GM12864 (cell line): ENCODE measurements at regions not wholly inside any gene's neighbourhood (a gene's known extent, or its start where the extent isn't known, plus 50 kb on each side); places are given as distances from the start of the nearest gene placed in this dataset.

Experiments
- DNase-seq: peaks from one replicate; pipeline ENCODE4 v3.0.0-alpha.2; 2011; ENCODE audit warnings: low read depth
- H3K4me3 ChIP-seq: 2 replicates; pipeline ENCODE4 v1.5.1; 2011; ENCODE audit warnings: mild to moderate bottlenecking, low read depth, low read length, control low read depth
- CTCF ChIP-seq: IDR thresholded peaks from 2 replicates; pipeline ENCODE4 v1.5.1; 2011; ENCODE audit warnings: low read depth, mild to moderate bottlenecking, moderate library complexity, low read length, control low read depth, inconsistent platforms; ENCODE audit errors: missing control alignments

- TF ChIP-seq CTCF = no peak
- no peak for DNase-seq
- H3K4me3 ChIP-seq = no peak overlapping the region
These were observed 153.0 kb upstream of the PPP2R2D start for GRCh38 chr10:131747791-131748190.

GRCh38 chr10:131748191-131748590 lies 152.6 kb upstream of the PPP2R2D start:
- H3K4me3 ChIP-seq = no peak overlapping the region
- TF ChIP-seq CTCF = no peak
- DNase-seq = no peak

- no peak for DNase-seq
- H3K4me3 ChIP-seq = no peak overlapping the region
These were observed 151.7 kb upstream of the PPP2R2D start for GRCh38 chr10:131748831-131749766.

GRCh38 chr10:131749767-131750142 lies 151.1 kb upstream of the PPP2R2D start:
- no peak overlapping the region for H3K4me3 ChIP-seq
- DNase-seq = no peak
- no peak for TF ChIP-seq CTCF

More at GRCh38 chr10:131748831-131749766, 151.7 kb upstream of the PPP2R2D start:
- TF ChIP-seq CTCF = no peak

- TF ChIP-seq CTCF = no peak
- DNase-seq = no peak
- no peak overlapping the region for H3K4me3 ChIP-seq
These were observed 150.5 kb upstream of the PPP2R2D start for GRCh38 chr10:131750171-131750895.

- no peak for DNase-seq
- H3K4me3 ChIP-seq = no peak overlapping the region
- TF ChIP-seq CTCF = no peak
These were observed 149.6 kb upstream of the PPP2R2D start for GRCh38 chr10:131750973-131751826.
